MCF 10A (cell line): ENCODE measurements at regions not wholly inside any gene's neighbourhood (a gene's known extent, or its start where the extent isn't known, plus 50 kb on each side); places are given as distances from the start of the nearest gene placed in this dataset.

Source experiments
- BruUV-seq: library from RNA; stranded (reverse); fragments of 400-500 nt; replicated peaks from 2 replicates; lab custom pipeline; 2021; lab: Mats Ljungman, UMichigan
- CTCF ChIA-PET: fragments of 300-600 bp; sonication (Branson Sonifier 250); formaldehyde crosslinking; extraction: SDS; loops from one replicate; lab custom pipeline; 2021; ENCODE audit warnings: antibody characterized with exemption, inconsistent platforms; lab: Yijun Ruan, JAX
- POLR2A ChIA-PET: fragments of 300-600, 350-650 bp; sonication (Branson Sonifier 250); formaldehyde crosslinking; extraction: SDS; loops from one replicate; lab custom pipeline; 2020; ENCODE audit warnings: antibody characterized with exemption, inconsistent platforms; lab: Yijun Ruan, JAX
- DNase-seq: peaks from one replicate; pipeline ENCODE4 v3.0.0-alpha.2; 2018; ENCODE audit not compliant: unreplicated experiment
- H3K27ac Mint-ChIP-seq: one replicate; pipeline ENCODE4 v1.8.0; 2022; ENCODE audit warnings: mild to moderate bottlenecking, low read depth, mixed read lengths; ENCODE audit not compliant: unreplicated experiment
- H3K27me3 Mint-ChIP-seq: one replicate; pipeline ENCODE4 v1.8.0; 2022; ENCODE audit warnings: mixed read lengths; ENCODE audit not compliant: insufficient read depth, unreplicated experiment
- H3K36me3 Mint-ChIP-seq: one replicate; pipeline ENCODE4 v1.8.0; 2022; ENCODE audit warnings: mild to moderate bottlenecking, moderate library complexity, mixed read lengths; ENCODE audit not compliant: insufficient read depth, unreplicated experiment
- H3K4me1 Mint-ChIP-seq: one replicate; pipeline ENCODE4 v1.8.0; 2022; ENCODE audit warnings: mixed read lengths; ENCODE audit not compliant: insufficient read depth, unreplicated experiment
- H3K4me3 Mint-ChIP-seq: one replicate; pipeline ENCODE4 v1.8.0; 2022; ENCODE audit warnings: mild to moderate bottlenecking, moderate library complexity, mixed read lengths; ENCODE audit not compliant: unreplicated experiment
- H3K9me3 Mint-ChIP-seq: one replicate; pipeline ENCODE4 v1.8.0; 2022; ENCODE audit warnings: mixed read lengths; ENCODE audit not compliant: unreplicated experiment
- CTCF ChIP-seq: fragments of 200-600 bp; IDR thresholded peaks from one replicate; pipeline ENCODE4 v1.8.0; 2022; ENCODE audit warnings: antibody characterized with exemption, mild to moderate bottlenecking; ENCODE audit not compliant: unreplicated experiment
- intact Hi-C: fragments of 100-400 bp; cut with micrococcal nuclease; formaldehyde crosslinking; loops from 2 replicates; pipeline ENCODE4 v1.14.1; 2022

- no TSS peak for BruUV-seq
- DNase-seq, result no peak
- peaks cover 32% of the 10 kb centered on the region for H3K27me3 Mint-ChIP-seq
- ChIA-PET POLR2A (no interaction called here), CTCF (interaction anchor here (3.8 kb wide), 1 partner anchor 74 kb away, joined by 15 read pairs; no protein-coding TSS in a partner anchor)
- H3K9me3 Mint-ChIP-seq, result no peaks in the 10 kb centered on the region
- H3K4me3 Mint-ChIP-seq, result no peak overlapping the region
- no peak for TF ChIP-seq CTCF
- no peaks in the 10 kb centered on the region for H3K4me1 Mint-ChIP-seq
- no peaks in the 10 kb centered on the region for H3K36me3 Mint-ChIP-seq
- H3K27ac Mint-ChIP-seq, result no peak overlapping the region
- intact Hi-C loops, result loop anchor here (10.0 kb wide), 1 partner anchor 458 kb away; no protein-coding TSS in a partner anchor
Measured at GRCh38 chr14:22397221-22397737, 191.7 kb downstream of the DAD1 start.

- no peak for TF ChIP-seq CTCF
- no peak for DNase-seq
- peaks cover 10% of the 10 kb centered on the region for H3K4me1 Mint-ChIP-seq
- ChIA-PET POLR2A (no interaction called here), CTCF (interaction anchor here (0.8 to 3.8 kb wide), 3 partner anchors 11 to 100 kb away, joined by 3 to 15 read pairs (median 4); no protein-coding TSS in a partner anchor)
- H3K27ac Mint-ChIP-seq, result no peak overlapping the region
- no peaks in the 10 kb centered on the region for H3K9me3 Mint-ChIP-seq
- H3K36me3 Mint-ChIP-seq, result no peaks in the 10 kb centered on the region
- intact Hi-C loops, result loop anchor here (10.0 kb wide), 1 partner anchor 459 kb away; no protein-coding TSS in a partner anchor
- no peak overlapping the region for H3K4me3 Mint-ChIP-seq
- H3K27me3 Mint-ChIP-seq, result peaks cover 17% of the 10 kb centered on the region
- BruUV-seq, result no TSS peak
Measured at GRCh38 chr14:22395803-22396202, 193.2 kb downstream of the DAD1 start.

GRCh38 chr14:22394616-22395015, 194.4 kb downstream of the DAD1 start:
- no peak for TF ChIP-seq CTCF
- Mint-ChIP-seq H3K4me1 (peaks cover 22% of the 10 kb centered on the region), H3K27ac (no peak overlapping the region), H3K27me3 (peaks cover 11% of the 10 kb centered on the region), H3K4me3 (no peak overlapping the region), H3K36me3 (no peaks in the 10 kb centered on the region), H3K9me3 (no peaks in the 10 kb centered on the region)
- ChIA-PET POLR2A (no interaction called here), CTCF (interaction anchor here (0.9 to 1.1 kb wide), 2 partner anchors 77 to 78 kb away, joined by 4 to 6 read pairs; no protein-coding TSS in a partner anchor)
- intact Hi-C loops, result loop anchor here (10.0 kb wide), 1 partner anchor 460 kb away; no protein-coding TSS in a partner anchor
- DNase-seq, result no peak
- no TSS peak for BruUV-seq

GRCh38 chr14:22393796-22394195, 195.2 kb downstream of the DAD1 start:
- DNase-seq, result no peak

More at GRCh38 chr14:22393796-22394195, 195.2 kb downstream of the DAD1 start:
- peaks cover 27% of the 10 kb centered on the region for H3K4me1 Mint-ChIP-seq
- no peak for TF ChIP-seq CTCF
- H3K4me3 Mint-ChIP-seq, result no peak overlapping the region
- H3K36me3 Mint-ChIP-seq, result no peaks in the 10 kb centered on the region
- POLR2A ChIA-PET, result no interaction called here
- BruUV-seq, result no TSS peak
- peaks cover 11% of the 10 kb centered on the region for H3K27me3 Mint-ChIP-seq
- intact Hi-C loops, result loop anchor here (2.0 to 10.0 kb wide), 2 partner anchors 259 to 461 kb away; no protein-coding TSS in a partner anchor
- H3K9me3 Mint-ChIP-seq, result no peaks in the 10 kb centered on the region
- CTCF ChIA-PET, result interaction anchor here (6.6 kb wide), 1 partner anchor 82 kb away, joined by 233 read pairs; no protein-coding TSS in a partner anchor
- no peak overlapping the region for H3K27ac Mint-ChIP-seq
